GM12891 (cell line): ENCODE measurements at regions not wholly inside any gene's neighbourhood (a gene's known extent, or its start where the extent isn't known, plus 50 kb on each side); places are given as distances from the start of the nearest gene placed in this dataset.

ENCODE experiments used
- POLR2A ChIP-seq: IDR thresholded peaks from 2 replicates; pipeline ENCODE4 v1.6.1; 2011; ENCODE audit warnings: low read depth, low read length, control low read depth
- POLR2AphosphoS5 ChIP-seq: IDR thresholded peaks from 2 replicates; pipeline ENCODE4 v1.6.1; 2011; ENCODE audit warnings: low read depth, low read length, control low read depth
- POU2F2 ChIP-seq: IDR thresholded peaks from 2 replicates; pipeline ENCODE4 v1.6.1; 2011; ENCODE audit warnings: low read depth, mild to moderate bottlenecking, control low read depth, low read length, moderate library complexity
- SPI1 ChIP-seq: IDR thresholded peaks from 2 replicates; pipeline ENCODE4 v1.6.1; 2011; ENCODE audit warnings: low read depth, low read length, control low read depth
- TAF1 ChIP-seq: IDR thresholded peaks from 2 replicates; pipeline ENCODE4 v1.6.1; 2011; ENCODE audit warnings: low read depth, low read length, control low read depth

GRCh38 chr3:69686056-69686455, 53.2 kb upstream of the MITF start:
- TF ChIP-seq SPI1 (no peak), POLR2AphosphoS5 (no peak), POLR2A (no peak), TAF1 (no peak), POU2F2 (no peak)
